Keratinocyte (primary cell): ENCODE measurements at regions not wholly inside any gene's neighbourhood (a gene's known extent, or its start where the extent isn't known, plus 50 kb on each side); places are given as distances from the start of the nearest gene placed in this dataset.

Experiments used
- DNase-seq: peaks from one replicate; pipeline ENCODE4 v3.0.0-alpha.2; 2011; ENCODE audit warnings: low read depth, missing footprints, low spot score
- FAIRE-seq: peaks from 2 replicates; lab custom pipeline; 2011; peaks lifted over from hg19 to GRCh38; lab: Jason Lieb, UNC
- H2AFZ ChIP-seq: 2 replicates; pipeline ENCODE4 v1.6.0; 2012; ENCODE audit warnings: low read length, control low read depth, inconsistent platforms; ENCODE audit not compliant: control insufficient read depth
- H3K27ac ChIP-seq: 2 replicates; pipeline ENCODE4 v1.5.1; 2011; ENCODE audit warnings: low read length; ENCODE audit not compliant: control insufficient read depth, insufficient read depth
- H3K27me3 ChIP-seq: 3 replicates; pipeline ENCODE4 v1.6.0; 2011; ENCODE audit warnings: low read length; ENCODE audit not compliant: control insufficient read depth, insufficient read depth; ENCODE audit errors: extremely low read depth
- H3K36me3 ChIP-seq, 2 experiments: 2 replicates in 1 of 2; 3 replicates in 1 of 2; pipeline ENCODE4 v1.5.1; 2011; ENCODE audit warnings: low read length in 2 of 2, mild to moderate bottlenecking in 1 of 2; ENCODE audit not compliant: control insufficient read depth in 2 of 2, insufficient read depth in 2 of 2; ENCODE audit errors: extremely low read depth in 1 of 2
- H3K4me1 ChIP-seq: 3 replicates; pipeline ENCODE4 v1.5.1; 2011; ENCODE audit warnings: low read length; ENCODE audit not compliant: control insufficient read depth, insufficient read depth; ENCODE audit errors: extremely low read depth
- H3K4me2 ChIP-seq: 3 replicates; pipeline ENCODE4 v1.6.0; 2011; ENCODE audit warnings: low read depth, low read length; ENCODE audit not compliant: control insufficient read depth, insufficient read depth; ENCODE audit errors: extremely low read depth
- H3K4me3 ChIP-seq, 3 experiments: fragments of 200-600 bp in 1 of 3; sonication (generic) in 1 of 3; 2 replicates in 2 of 3; 3 replicates in 1 of 3; pipeline ENCODE4 v1.5.1; 2011 to 2016; ENCODE audit warnings: low read length in 3 of 3, mild to moderate bottlenecking in 3 of 3, control low read depth in 2 of 3, inconsistent platforms in 1 of 3, low read depth in 1 of 3, mixed read lengths in 1 of 3, mixed run types in 1 of 3, moderate library complexity in 1 of 3; ENCODE audit not compliant: control insufficient read depth in 2 of 3, insufficient read depth in 2 of 3; ENCODE audit errors: extremely low read depth in 1 of 3
- H3K79me2 ChIP-seq: 2 replicates; pipeline ENCODE4 v1.6.0; 2012; ENCODE audit warnings: low read length; ENCODE audit not compliant: control insufficient read depth, insufficient read depth
- H3K9ac ChIP-seq: 3 replicates; pipeline ENCODE4 v1.6.0; 2011; ENCODE audit warnings: low read length; ENCODE audit not compliant: control insufficient read depth, insufficient read depth; ENCODE audit errors: extremely low read depth
- H3K9me1 ChIP-seq: 3 replicates; pipeline ENCODE4 v1.6.0; 2011; ENCODE audit warnings: low read length; ENCODE audit not compliant: control insufficient read depth, insufficient read depth; ENCODE audit errors: extremely low read depth
- H3K9me3 ChIP-seq: 2 replicates; pipeline ENCODE4 v1.5.1; 2012; ENCODE audit warnings: low read depth, low read length; ENCODE audit not compliant: control insufficient read depth
- H4K20me1 ChIP-seq: 3 replicates; pipeline ENCODE4 v1.6.0; 2011; ENCODE audit warnings: low read length; ENCODE audit not compliant: control insufficient read depth, insufficient read depth; ENCODE audit errors: extremely low read depth
- EZH2 ChIP-seq: IDR thresholded peaks from one replicate; pipeline ENCODE4 v1.6.1; 2012; ENCODE audit warnings: inconsistent platforms, mild to moderate bottlenecking, low read length, moderate library complexity
- dilution Hi-C: fragments of 300-500 bp; cut with MboI; formaldehyde crosslinking; loops from one replicate; pipeline ENCODE4 v1.7.0; 2020; ENCODE audit warnings: low sequenced_read_pairs; ENCODE audit not compliant: extremely low pct_ligation_motif_present
- TF ChIP-seq, protein P1 (sequence below), 3 experiments: IDR thresholded peaks in 1 of 3; conservative IDR thresholded peaks in 1 of 3; optimal IDR thresholded peaks in 1 of 3; 2 replicates in 2 of 3; 3 replicates in 1 of 3; pipeline versions ENCODE3 to v1.5.1; 2011; ENCODE audit warnings: low read length in 3 of 3, mild to moderate bottlenecking in 3 of 3, moderate library complexity in 2 of 3, control low read depth in 1 of 3, inconsistent platforms in 1 of 3; ENCODE audit not compliant: insufficient read depth in 2 of 3; ENCODE audit errors: extremely low read depth in 1 of 3

DNA sequence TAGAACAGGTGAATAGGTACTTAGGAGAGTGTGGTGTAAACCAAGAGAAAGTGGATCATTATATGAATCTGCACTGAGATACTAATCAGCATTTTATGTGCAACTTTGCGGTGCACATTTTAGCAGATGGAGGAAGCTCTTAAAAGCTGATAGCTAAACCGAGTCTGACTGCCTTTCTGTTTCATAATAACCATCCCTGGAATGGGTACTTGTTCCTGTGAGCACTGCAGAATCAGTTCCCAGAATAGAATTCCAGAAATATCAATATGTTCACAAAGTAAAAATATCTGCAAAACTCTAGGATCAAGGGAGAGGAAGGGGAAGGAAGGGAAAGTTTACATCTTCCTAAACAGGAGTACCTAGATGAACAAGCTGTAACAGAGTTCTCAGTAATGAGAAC lies 432.2 kb upstream of the HNRNPA3 start:
- Histone ChIP-seq H3K9me1 (no peaks in the 10 kb centered on the region), H3K4me1 (no peaks in the 10 kb centered on the region), H3K79me2 (no peaks in the 10 kb centered on the region), H3K9me3 (no peaks in the 10 kb centered on the region), H3K4me3 (no peak overlapping the region), H3K36me3 (no peaks in the 10 kb centered on the region), H3K27ac (no peak overlapping the region), H3K4me2 (no peak overlapping the region), H2AFZ (no peak overlapping the region), H3K9ac (no peak overlapping the region), H4K20me1 (no peaks in the 10 kb centered on the region), H3K27me3 (no peaks in the 10 kb centered on the region)
- no peak for DNase-seq
- no peak for FAIRE-seq
- TF ChIP-seq EZH2: no peak
- TF ChIP-seq, protein P1, sequence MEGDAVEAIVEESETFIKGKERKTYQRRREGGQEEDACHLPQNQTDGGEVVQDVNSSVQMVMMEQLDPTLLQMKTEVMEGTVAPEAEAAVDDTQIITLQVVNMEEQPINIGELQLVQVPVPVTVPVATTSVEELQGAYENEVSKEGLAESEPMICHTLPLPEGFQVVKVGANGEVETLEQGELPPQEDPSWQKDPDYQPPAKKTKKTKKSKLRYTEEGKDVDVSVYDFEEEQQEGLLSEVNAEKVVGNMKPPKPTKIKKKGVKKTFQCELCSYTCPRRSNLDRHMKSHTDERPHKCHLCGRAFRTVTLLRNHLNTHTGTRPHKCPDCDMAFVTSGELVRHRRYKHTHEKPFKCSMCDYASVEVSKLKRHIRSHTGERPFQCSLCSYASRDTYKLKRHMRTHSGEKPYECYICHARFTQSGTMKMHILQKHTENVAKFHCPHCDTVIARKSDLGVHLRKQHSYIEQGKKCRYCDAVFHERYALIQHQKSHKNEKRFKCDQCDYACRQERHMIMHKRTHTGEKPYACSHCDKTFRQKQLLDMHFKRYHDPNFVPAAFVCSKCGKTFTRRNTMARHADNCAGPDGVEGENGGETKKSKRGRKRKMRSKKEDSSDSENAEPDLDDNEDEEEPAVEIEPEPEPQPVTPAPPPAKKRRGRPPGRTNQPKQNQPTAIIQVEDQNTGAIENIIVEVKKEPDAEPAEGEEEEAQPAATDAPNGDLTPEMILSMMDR (optimal IDR thresholded peaks at IDR 0.05 in 1 of 3, IDR thresholded peaks at IDR 0.05 in 1 of 3, conservative IDR thresholded peaks at IDR 0.05 in 1 of 3; ENCODE audit: extremely low read depth in 1 of 3, insufficient read depth in 2 of 3, low read length in 3 of 3): no peak
- dilution Hi-C loops: no loop called here

DNA sequence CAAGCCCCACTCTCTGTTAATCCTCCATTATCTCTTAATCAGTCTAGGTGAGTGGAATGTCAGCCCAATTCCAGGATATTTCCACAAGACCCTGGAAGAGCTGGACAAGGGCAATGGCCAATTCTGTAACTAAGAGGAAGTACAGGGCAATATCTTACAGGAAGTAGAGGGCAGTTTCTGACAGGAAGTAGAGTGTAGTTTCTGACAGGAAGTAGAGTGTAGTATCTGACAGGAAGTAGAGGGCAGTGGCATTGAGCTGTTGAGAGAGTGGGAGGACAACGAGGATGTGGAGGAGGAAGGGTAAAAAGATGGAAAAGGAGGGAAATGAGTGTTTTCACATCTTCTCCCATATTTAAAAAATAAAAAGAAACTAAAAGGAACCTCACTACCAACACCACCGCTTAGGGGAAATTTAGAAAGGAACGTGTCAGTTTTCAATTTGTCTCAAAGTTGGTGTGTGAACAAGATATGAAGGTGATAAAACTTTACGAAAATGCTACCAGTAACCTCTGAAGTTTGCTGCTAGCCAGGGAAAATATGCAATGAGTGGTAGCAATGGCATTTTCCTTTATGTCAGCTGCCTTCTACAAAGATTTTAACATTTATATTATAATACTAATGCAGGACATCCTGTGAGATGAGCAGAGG lies 430.9 kb upstream of the HNRNPA3 start:
- dilution Hi-C loops: no loop called here

More for the DNA sequence above, 430.9 kb upstream of the HNRNPA3 start:
- DNase-seq (no peak), FAIRE-seq (no peak)
- Histone ChIP-seq H3K27me3 (no peaks in the 10 kb centered on the region), H3K9me3 (no peaks in the 10 kb centered on the region), H4K20me1 (no peaks in the 10 kb centered on the region), H3K9me1 (no peaks in the 10 kb centered on the region), H3K79me2 (no peaks in the 10 kb centered on the region), H3K9ac (no peak overlapping the region), H3K4me1 (no peaks in the 10 kb centered on the region), H3K4me3 (no peak overlapping the region), H3K27ac (no peak overlapping the region), H2AFZ (no peak overlapping the region), H3K4me2 (no peak overlapping the region), H3K36me3 (no peaks in the 10 kb centered on the region)
- TF ChIP-seq, protein P1 (optimal IDR thresholded peaks at IDR 0.05 in 1 of 3, IDR thresholded peaks at IDR 0.05 in 1 of 3, conservative IDR thresholded peaks at IDR 0.05 in 1 of 3; ENCODE audit: extremely low read depth in 1 of 3, insufficient read depth in 2 of 3, low read length in 3 of 3): no peak
- TF ChIP-seq EZH2: no peak
